ENCODE measurements at regions not wholly inside any gene's neighbourhood (a gene's known extent, or its start where the extent isn't known, plus 50 kb on each side); places are given as distances from the start of the nearest gene placed in this dataset.
"Not testable (repeated sequence)": the region's sequence is repeated elsewhere in the genome, so short reads cannot be mapped to it uniquely, and the experiment has no call there.

GRCh38 chr9:715743-716400 lies 125.6 kb upstream of the DMRT1 start:
- peaks cover 2% of the 10 kb centered on the region for H3K36me3 Mint-ChIP-seq (ENCODE audit: low read depth)

GRCh38 chr9:717722-718121 lies 123.8 kb upstream of the DMRT1 start:
- Mint-ChIP-seq H3K36me3 (ENCODE audit: low read depth) (no peaks in the 10 kb centered on the region), H3K9me3 (no peaks in the 10 kb centered on the region), H3K27ac (no peak overlapping the region), H3K27me3 (ENCODE audit: low read depth) (no peaks in the 10 kb centered on the region), H3K4me1 (ENCODE audit: low read depth) (no peaks in the 10 kb centered on the region), H3K4me3 (no peak overlapping the region)

More at GRCh38 chr9:715743-716400, 125.6 kb upstream of the DMRT1 start:
- no peaks in the 10 kb centered on the region for H3K4me1 Mint-ChIP-seq (ENCODE audit: low read depth)
- no peak overlapping the region for H3K4me3 Mint-ChIP-seq
- H3K27me3 Mint-ChIP-seq (ENCODE audit: low read depth): no peaks in the 10 kb centered on the region
- H3K27ac Mint-ChIP-seq: no peak overlapping the region
- H3K9me3 Mint-ChIP-seq: no peaks in the 10 kb centered on the region

DNA sequence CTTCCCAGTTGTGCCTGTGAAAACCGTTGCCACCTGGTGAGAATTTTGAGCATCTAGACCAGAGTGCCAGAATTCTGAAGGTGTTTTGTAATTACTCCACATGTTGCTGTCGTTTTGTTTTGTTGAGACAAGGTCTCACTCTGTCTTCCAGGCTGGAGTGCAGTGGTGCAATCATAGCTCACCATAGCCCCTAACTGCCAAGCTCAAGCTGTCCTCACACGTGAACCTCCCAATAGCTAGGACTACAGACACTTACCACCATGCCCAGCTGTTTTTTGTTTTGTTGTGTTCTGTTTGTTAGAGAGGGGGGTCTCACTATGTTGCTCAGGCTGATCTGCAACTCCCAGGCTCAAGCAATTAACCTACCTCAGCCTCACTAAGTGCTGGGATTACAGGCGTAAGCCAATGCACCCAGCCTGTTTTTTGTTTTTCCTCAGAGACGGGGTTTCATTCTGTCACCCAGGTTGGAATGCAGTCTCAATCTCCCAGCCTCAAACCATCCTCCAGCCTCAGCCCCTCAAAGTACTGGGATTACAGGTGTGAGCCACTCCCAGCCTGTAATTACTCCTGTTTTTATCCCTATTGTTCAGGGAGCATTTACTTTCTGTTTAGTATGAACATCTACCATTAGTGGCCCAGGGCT lies 121.1 kb upstream of the DMRT1 start:
- H3K27ac Mint-ChIP-seq: no peak overlapping the region
- no peaks in the 10 kb centered on the region for H3K36me3 Mint-ChIP-seq (ENCODE audit: low read depth)
- no peaks in the 10 kb centered on the region for H3K9me3 Mint-ChIP-seq
- H3K4me1 Mint-ChIP-seq (ENCODE audit: low read depth): no peaks in the 10 kb centered on the region
- no peak overlapping the region for H3K4me3 Mint-ChIP-seq
- no peaks in the 10 kb centered on the region for H3K27me3 Mint-ChIP-seq (ENCODE audit: low read depth)

GRCh38 chr9:722388-722980 lies 119.0 kb upstream of the DMRT1 start:
- no peak overlapping the region for H3K27ac Mint-ChIP-seq
- no peaks in the 10 kb centered on the region for H3K4me1 Mint-ChIP-seq (ENCODE audit: low read depth)
- no peaks in the 10 kb centered on the region for H3K27me3 Mint-ChIP-seq (ENCODE audit: low read depth)
- no peaks in the 10 kb centered on the region for H3K36me3 Mint-ChIP-seq (ENCODE audit: low read depth)
- H3K9me3 Mint-ChIP-seq: no peaks in the 10 kb centered on the region
- no peak overlapping the region for H3K4me3 Mint-ChIP-seq

GRCh38 chr9:724461-724860 lies 117.0 kb upstream of the DMRT1 start:
- not testable (repeated sequence) for H3K9me3 Mint-ChIP-seq

GRCh38 chr9:726005-726404 lies 115.5 kb upstream of the DMRT1 start:
- Mint-ChIP-seq H3K27me3 (ENCODE audit: low read depth) (no peaks in the 10 kb centered on the region), H3K4me3 (no peak overlapping the region), H3K9me3 (no peaks in the 10 kb centered on the region), H3K4me1 (ENCODE audit: low read depth) (no peaks in the 10 kb centered on the region), H3K27ac (no peak overlapping the region), H3K36me3 (ENCODE audit: low read depth) (no peaks in the 10 kb centered on the region)

More at GRCh38 chr9:724461-724860, 117.0 kb upstream of the DMRT1 start:
- H3K4me1 Mint-ChIP-seq (ENCODE audit: low read depth); H3K36me3 Mint-ChIP-seq (ENCODE audit: low read depth); H3K4me3 Mint-ChIP-seq; H3K27ac Mint-ChIP-seq; H3K27me3 Mint-ChIP-seq (ENCODE audit: low read depth): not testable (repeated sequence)

DNA sequence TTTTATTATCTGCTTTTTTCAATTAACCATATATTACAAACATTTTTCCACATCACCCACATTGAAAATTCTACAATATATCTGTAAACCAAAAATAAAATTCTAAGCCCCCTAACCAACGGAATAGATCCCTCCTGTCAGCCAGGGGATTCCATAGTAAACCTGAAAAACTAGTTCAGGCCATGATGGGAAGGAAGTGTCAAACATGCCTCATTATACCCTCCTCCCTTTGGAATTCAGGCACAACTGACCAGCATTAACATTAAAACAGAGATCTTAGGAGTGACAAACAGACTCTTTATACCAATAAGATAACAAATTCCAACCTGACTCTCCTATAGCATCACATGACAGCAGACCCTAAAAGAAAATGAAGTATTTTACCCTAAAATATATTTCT lies 113.7 kb upstream of the DMRT1 start:
- no peak overlapping the region for H3K27ac Mint-ChIP-seq
- H3K4me1 Mint-ChIP-seq (ENCODE audit: low read depth): no peaks in the 10 kb centered on the region
- no peaks in the 10 kb centered on the region for H3K36me3 Mint-ChIP-seq (ENCODE audit: low read depth)
- no peaks in the 10 kb centered on the region for H3K27me3 Mint-ChIP-seq (ENCODE audit: low read depth)
- H3K9me3 Mint-ChIP-seq: no peaks in the 10 kb centered on the region
- H3K4me3 Mint-ChIP-seq: no peak overlapping the region

DNA sequence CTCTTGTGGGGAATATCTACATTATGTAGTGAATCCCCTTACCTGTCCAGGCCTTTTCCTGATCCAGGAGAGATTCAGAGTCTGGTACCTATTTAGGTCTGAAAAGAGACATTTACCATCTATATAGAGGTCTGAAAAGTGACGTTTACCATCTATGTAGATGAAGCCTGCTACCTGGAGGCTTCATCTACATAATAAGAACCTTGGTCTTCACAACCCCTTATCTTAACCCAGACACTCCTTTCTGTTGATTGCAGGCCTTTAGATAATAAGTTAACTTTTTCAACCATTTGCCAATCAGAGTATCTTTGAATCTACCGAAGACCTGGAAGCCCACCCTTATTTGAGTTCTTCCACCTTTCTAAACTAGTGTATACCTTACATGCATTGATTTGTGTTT lies 113.0 kb upstream of the DMRT1 start:
- Mint-ChIP-seq H3K9me3 (no peaks in the 10 kb centered on the region), H3K36me3 (ENCODE audit: low read depth) (no peaks in the 10 kb centered on the region)

DNA sequence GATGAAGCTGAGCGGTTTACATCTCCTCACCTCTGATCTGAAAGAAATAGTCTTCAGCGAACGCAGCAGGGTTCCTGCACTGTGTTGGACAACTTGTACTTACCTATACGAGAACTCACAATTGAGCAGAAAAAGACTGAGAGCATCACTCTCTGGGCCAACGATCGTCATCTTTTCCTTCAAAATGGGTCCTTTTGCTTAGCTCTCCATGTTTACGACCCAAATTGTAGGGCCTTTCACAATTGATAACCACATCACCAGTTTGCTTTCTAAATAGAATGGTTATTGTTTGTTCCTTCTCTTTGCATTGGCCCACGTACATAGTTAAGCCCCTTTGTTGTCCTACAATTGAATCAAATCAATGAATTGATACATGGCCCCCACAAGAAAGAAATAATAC lies 110.0 kb upstream of the DMRT1 start:
- Mint-ChIP-seq H3K27me3 (ENCODE audit: low read depth) (no peaks in the 10 kb centered on the region), H3K4me1 (ENCODE audit: low read depth) (no peaks in the 10 kb centered on the region), H3K4me3 (no peak overlapping the region)

More for the DNA sequence above, 113.0 kb upstream of the DMRT1 start:
- no peaks in the 10 kb centered on the region for H3K4me1 Mint-ChIP-seq (ENCODE audit: low read depth)
- H3K4me3 Mint-ChIP-seq: no peak overlapping the region
- no peaks in the 10 kb centered on the region for H3K27me3 Mint-ChIP-seq (ENCODE audit: low read depth)
- H3K27ac Mint-ChIP-seq: no peak overlapping the region

GRCh38 chr9:734831-735511 lies 106.5 kb upstream of the DMRT1 start:
- H3K4me3 Mint-ChIP-seq: no peak overlapping the region
- H3K9me3 Mint-ChIP-seq: no peaks in the 10 kb centered on the region

More for the DNA sequence above, 110.0 kb upstream of the DMRT1 start:
- Mint-ChIP-seq H3K36me3 (ENCODE audit: low read depth) (no peaks in the 10 kb centered on the region), H3K27ac (no peak overlapping the region), H3K9me3 (no peaks in the 10 kb centered on the region)

DNA sequence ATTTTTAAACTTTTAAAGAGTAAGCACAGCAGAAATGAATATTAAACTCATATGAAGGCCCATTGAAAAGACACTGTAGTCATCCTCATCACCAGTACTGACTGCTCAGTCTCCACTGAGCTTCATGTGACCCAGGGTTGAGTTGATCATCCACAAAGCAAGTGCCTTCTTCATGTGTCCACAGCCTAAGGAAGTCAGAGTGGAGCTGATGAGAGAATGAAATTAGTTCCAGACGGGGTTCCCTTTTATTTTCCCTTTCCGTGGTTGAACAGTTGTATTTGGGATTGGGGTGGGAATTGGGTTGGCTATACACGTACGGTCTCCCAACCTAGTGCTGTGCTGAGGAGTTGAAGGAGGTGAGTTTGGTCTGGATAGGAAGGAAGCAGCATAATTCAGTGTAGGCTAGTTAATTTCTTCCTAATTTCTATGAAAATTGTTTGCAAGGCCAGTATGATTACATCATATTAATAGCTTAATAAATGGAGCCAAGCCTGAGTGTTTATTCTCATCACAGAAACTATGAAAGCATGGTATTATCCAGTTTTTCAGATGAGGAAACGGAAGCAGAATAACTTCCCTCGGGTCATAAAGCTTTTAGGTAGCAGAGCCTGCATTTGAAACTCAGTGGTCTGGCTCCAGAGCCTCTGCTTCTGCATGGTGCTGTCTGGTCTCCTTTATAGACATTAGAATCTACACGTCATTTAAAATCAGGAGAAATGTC lies 103.9 kb upstream of the DMRT1 start:
- Mint-ChIP-seq H3K9me3 (no peaks in the 10 kb centered on the region), H3K4me1 (ENCODE audit: low read depth) (no peaks in the 10 kb centered on the region), H3K4me3 (no peak overlapping the region), H3K36me3 (ENCODE audit: low read depth) (peaks cover 4% of the 10 kb centered on the region), H3K27me3 (ENCODE audit: low read depth) (no peaks in the 10 kb centered on the region), H3K27ac (no peak overlapping the region)

More at GRCh38 chr9:734831-735511, 106.5 kb upstream of the DMRT1 start:
- H3K4me1 Mint-ChIP-seq (ENCODE audit: low read depth): no peaks in the 10 kb centered on the region
- no peaks in the 10 kb centered on the region for H3K27me3 Mint-ChIP-seq (ENCODE audit: low read depth)
- H3K27ac Mint-ChIP-seq: no peak overlapping the region
- no peaks in the 10 kb centered on the region for H3K36me3 Mint-ChIP-seq (ENCODE audit: low read depth)

DNA sequence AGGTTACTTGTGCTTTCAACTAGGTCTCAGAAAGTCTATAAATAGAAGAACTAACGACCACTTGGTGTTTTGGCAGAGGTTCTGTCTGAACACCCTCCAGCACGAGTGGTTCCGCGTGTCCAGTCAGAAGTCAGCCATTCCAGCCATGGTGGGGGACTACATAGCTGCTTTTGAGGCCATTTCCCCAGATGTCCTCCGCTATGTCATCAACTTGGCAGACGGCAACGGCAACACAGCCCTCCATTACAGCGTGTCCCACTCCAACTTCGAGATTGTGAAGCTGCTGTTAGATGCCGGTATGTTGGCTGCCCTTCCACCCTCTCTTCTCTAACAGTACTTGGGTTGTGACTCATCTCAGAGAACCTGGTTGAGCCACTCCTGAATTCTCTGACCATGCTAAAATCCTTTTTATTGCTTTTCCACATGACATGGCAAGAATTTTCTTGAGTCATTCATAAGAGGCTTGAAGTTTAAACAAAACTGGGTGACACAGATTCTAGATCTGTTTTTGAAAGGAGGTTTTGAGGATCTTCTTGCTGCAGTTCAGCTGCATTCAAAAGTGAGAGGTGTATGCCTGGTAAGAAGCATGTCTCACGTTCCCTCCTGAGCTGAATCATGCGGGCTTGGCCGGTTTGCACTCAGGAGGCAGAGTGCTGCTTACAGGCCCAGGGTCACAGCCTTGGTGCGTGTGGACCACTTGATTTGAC lies 103.1 kb upstream of the DMRT1 start:
- Mint-ChIP-seq H3K9me3 (no peaks in the 10 kb centered on the region), H3K27me3 (ENCODE audit: low read depth) (no peaks in the 10 kb centered on the region), H3K27ac (no peak overlapping the region), H3K4me3 (no peak overlapping the region), H3K36me3 (ENCODE audit: low read depth) (peaks cover 4% of the 10 kb centered on the region), H3K4me1 (ENCODE audit: low read depth) (no peaks in the 10 kb centered on the region)

DNA sequence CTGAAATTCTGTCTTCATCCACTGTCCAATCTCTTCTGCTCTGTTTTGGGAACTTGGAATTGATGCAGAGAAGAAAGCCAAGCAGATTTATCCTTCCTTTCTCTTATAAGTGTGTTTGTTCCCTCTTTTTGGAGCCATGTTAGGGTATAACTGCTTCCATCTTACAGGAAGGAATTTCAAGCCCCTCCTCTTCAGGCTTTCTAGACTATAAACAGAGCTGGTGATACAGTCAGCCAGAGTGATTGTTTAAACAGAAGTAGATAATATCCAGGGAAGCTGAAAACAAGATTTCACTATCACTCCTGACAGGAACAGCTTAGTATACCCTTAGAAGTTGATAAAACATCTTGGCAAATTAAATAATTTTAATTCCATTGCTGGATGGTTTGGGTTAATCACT lies 102.1 kb upstream of the DMRT1 start:
- H3K4me3 Mint-ChIP-seq: no peak overlapping the region
- H3K27ac Mint-ChIP-seq: no peak overlapping the region
- peaks cover 4% of the 10 kb centered on the region for H3K36me3 Mint-ChIP-seq (ENCODE audit: low read depth)
- H3K27me3 Mint-ChIP-seq (ENCODE audit: low read depth): no peaks in the 10 kb centered on the region
- no peaks in the 10 kb centered on the region for H3K4me1 Mint-ChIP-seq (ENCODE audit: low read depth)
- H3K9me3 Mint-ChIP-seq: no peaks in the 10 kb centered on the region

DNA sequence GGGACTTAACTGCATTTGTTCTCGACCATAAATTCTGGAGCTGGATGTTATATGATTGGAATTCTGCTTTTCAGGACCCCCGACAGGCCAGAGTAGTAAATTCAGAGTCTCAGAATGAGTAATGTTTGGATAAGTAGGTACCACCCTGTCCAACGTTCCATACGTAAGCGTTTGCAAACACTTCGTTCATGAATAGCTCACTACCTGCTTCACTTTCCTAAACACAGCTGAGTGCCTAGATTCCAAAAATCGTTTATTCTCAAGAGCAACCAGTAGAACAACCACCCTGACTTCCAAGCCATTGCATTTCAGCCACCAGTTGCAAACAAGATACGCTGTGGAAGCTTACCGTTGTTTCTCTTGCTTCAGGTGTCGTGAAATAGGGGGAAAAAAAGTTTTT lies 101.3 kb upstream of the DMRT1 start:
- Mint-ChIP-seq H3K4me1 (ENCODE audit: low read depth) (no peaks in the 10 kb centered on the region), H3K4me3 (no peak overlapping the region), H3K27ac (no peak overlapping the region), H3K9me3 (no peaks in the 10 kb centered on the region), H3K27me3 (ENCODE audit: low read depth) (no peaks in the 10 kb centered on the region), H3K36me3 (ENCODE audit: low read depth) (peaks cover 4% of the 10 kb centered on the region)

Measured in T-helper 1 cell treated with Interleukin-12 subunit alpha and Interleukin-12 subunit beta and Interleukin-4 antibody, amounts not matched to agents 30 μg/mL and 1 μg/mL, for 36 hours (primary cell).